ENCODE measurements at regions not wholly inside any gene's neighbourhood (a gene's known extent, or its start where the extent isn't known, plus 50 kb on each side); places are given as distances from the start of the nearest gene placed in this dataset.

- DNase-seq (ENCODE audit: low read depth): no peak
- no peak overlapping the region for H3K4me3 ChIP-seq (ENCODE audit: control insufficient read depth, low read depth, low read length)
- no peak for TF ChIP-seq CTCF (IDR thresholded peaks at IDR 0.05; ENCODE audit: control insufficient read depth, insufficient read depth, low read depth, low read length, missing control alignments)
These were observed 153.4 kb downstream of the TMEM114 start for GRCh38 chr16:8436931-8437330.

GRCh38 chr16:8431783-8432182 lies 158.5 kb downstream of the TMEM114 start:
- no peak for DNase-seq (ENCODE audit: low read depth)
- no peak for TF ChIP-seq CTCF (IDR thresholded peaks at IDR 0.05; ENCODE audit: control insufficient read depth, insufficient read depth, low read depth, low read length, missing control alignments)
- no peak overlapping the region for H3K4me3 ChIP-seq (ENCODE audit: control insufficient read depth, low read depth, low read length)

- no peak for DNase-seq (ENCODE audit: low read depth)
- H3K4me3 ChIP-seq (ENCODE audit: control insufficient read depth, low read depth, low read length): no peak overlapping the region
- no peak for TF ChIP-seq CTCF (IDR thresholded peaks at IDR 0.05; ENCODE audit: control insufficient read depth, insufficient read depth, low read depth, low read length, missing control alignments)
These were observed 159.9 kb downstream of the TMEM114 start for GRCh38 chr16:8430401-8430800.

GRCh38 chr16:8426569-8426968 lies 163.7 kb downstream of the TMEM114 start:
- DNase-seq (ENCODE audit: low read depth): no peak
- TF ChIP-seq CTCF (IDR thresholded peaks at IDR 0.05; ENCODE audit: control insufficient read depth, insufficient read depth, low read depth, low read length, missing control alignments): no peak
- no peak overlapping the region for H3K4me3 ChIP-seq (ENCODE audit: control insufficient read depth, low read depth, low read length)

GRCh38 chr16:8417145-8417544 lies 173.2 kb downstream of the TMEM114 start:
- TF ChIP-seq CTCF (IDR thresholded peaks at IDR 0.05; ENCODE audit: control insufficient read depth, insufficient read depth, low read depth, low read length, missing control alignments): no peak
- no peak overlapping the region for H3K4me3 ChIP-seq (ENCODE audit: control insufficient read depth, low read depth, low read length)
- DNase-seq (ENCODE audit: low read depth): no peak

GRCh38 chr16:8408855-8409567 lies 181.3 kb downstream of the TMEM114 start:
- TF ChIP-seq CTCF (IDR thresholded peaks at IDR 0.05; ENCODE audit: control insufficient read depth, insufficient read depth, low read depth, low read length, missing control alignments): no peak
- no peak overlapping the region for H3K4me3 ChIP-seq (ENCODE audit: control insufficient read depth, low read depth, low read length)
- DNase-seq (ENCODE audit: low read depth): no peak
